HG03520 (cell line): ENCODE measurements at regions not wholly inside any gene's neighbourhood (a gene's known extent, or its start where the extent isn't known, plus 50 kb on each side); places are given as distances from the start of the nearest gene placed in this dataset.

ENCODE experiments used
- ATAC-seq: cut with Tn5 transposase; IDR thresholded peaks from one replicate; pipeline ENCODE4 v1.9.1; 2021; ENCODE audit warnings: mild to moderate bottlenecking, moderate library complexity; ENCODE audit not compliant: unreplicated experiment

DNA sequence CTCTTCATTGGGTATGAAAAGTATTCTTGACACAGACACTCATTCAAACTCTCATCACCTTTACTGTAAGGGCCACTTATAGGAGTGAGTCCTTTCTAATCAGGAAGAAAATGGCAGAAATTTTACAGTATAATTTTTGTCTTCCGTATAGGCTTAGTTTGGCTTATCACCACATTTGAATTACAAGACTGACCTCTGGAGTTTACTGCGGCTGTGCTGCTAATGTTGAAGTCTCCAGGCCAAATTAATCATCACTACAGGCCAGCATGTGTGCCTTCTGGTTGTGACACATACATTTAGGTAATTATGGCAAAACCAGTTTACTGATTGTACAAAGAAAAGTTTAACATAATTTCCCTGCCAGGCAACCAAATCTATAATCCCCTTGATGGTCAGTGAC, 753.6 kb upstream of the GCFC2 start:
- ATAC-seq = no peak

GRCh38 chr2:76461431-76461830, 750.7 kb upstream of the GCFC2 start:
- ATAC-seq = no peak

DNA sequence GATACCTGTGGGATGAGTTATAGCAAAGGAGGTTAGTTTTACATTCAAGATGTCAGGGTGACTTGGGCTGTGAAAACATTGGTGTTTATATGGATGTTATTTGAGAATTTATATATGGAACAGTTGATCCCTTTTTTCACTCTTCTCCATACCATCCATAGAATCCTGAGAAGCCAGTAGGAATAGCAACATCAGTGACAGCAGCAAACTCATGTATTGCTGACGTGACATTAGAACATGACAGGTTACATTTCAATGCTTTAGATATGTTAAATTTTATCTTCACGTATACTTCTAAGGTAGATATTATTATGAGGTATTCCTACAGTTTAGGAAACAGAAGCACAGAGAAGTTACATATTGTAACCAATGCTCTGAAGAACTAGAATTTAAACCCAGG, 745.2 kb upstream of the GCFC2 start:
- no peak for ATAC-seq

GRCh38 chr2:76450024-76450475, 739.3 kb upstream of the GCFC2 start:
- peak; percentile 76 for ATAC-seq

- ATAC-seq = no peak
Measured at GRCh38 chr2:76448956-76449355, 738.2 kb upstream of the GCFC2 start.

- no peak for ATAC-seq
Measured at GRCh38 chr2:76447294-76447693, 736.6 kb upstream of the GCFC2 start.

- ATAC-seq = no peak
Measured at GRCh38 chr2:76446872-76447271, 736.2 kb upstream of the GCFC2 start.

- ATAC-seq = no peak
Measured at GRCh38 chr2:76445880-76446279, 735.2 kb upstream of the GCFC2 start.

GRCh38 chr2:76444732-76445131, 734.0 kb upstream of the GCFC2 start:
- no peak for ATAC-seq

DNA sequence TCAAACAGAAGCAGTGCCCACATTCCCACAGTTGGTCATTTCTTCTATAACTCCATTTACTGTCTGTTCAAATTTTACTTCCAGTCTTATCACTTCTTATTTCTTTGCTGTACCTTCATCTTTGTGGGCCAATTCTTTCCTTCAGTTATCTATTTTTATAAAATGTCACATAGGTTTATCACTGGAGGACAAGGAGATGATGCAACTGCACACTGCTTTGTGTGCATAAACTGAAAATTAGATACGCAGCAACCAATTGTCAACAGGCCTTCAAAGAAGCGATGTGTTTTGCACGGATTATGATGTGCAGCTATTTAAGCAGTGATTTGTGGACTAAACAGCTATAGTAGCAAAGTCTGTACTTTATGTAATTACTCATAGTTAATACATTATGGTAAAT, 726.8 kb upstream of the GCFC2 start:
- no peak for ATAC-seq

GRCh38 chr2:76429374-76429773, 718.7 kb upstream of the GCFC2 start:
- no peak for ATAC-seq

- ATAC-seq = no peak
Measured at GRCh38 chr2:76427452-76427851, 716.7 kb upstream of the GCFC2 start.

DNA sequence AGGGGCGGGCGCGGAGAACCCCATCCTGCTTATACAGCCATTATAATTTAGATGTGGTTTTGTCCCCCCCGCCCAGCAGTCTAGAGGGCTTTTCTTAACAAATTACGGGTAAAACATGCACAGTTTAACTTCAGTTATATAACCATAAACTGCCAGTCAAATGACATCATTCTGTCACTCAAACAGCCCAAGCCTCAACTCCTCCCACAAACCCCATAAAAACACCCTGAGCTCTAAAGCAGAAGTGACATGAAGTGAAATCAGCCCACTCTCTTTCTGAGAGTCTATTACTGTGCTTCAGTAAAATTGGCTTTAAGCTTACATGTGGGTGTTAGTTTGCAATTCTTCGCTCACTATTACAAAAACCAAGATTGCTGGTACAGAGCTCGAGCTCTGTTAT, 705.1 kb upstream of the GCFC2 start:
- no peak for ATAC-seq

GRCh38 chr2:76413436-76413835, 702.7 kb upstream of the GCFC2 start:
- no peak for ATAC-seq

- ATAC-seq = no peak
Measured at GRCh38 chr2:76406134-76406855, 695.6 kb upstream of the GCFC2 start.

DNA sequence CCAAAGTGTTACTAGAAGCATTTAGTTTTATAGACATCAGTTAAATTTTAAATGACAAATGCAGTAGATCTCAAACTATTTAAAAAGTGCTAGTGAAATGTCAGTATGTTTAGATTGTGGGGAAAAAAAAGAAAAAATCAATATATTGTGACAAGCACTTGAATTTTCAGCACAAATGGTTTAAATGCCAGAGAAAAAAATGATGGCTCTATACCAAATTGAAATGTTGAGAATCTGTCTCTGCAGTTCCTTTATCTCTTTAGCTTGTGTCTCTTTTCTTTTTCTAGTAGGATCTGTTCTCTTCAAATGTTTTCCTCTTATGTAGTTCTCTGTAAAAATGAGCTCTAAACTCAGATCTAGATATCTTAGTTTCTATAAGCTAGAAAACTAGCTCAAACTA, 682.6 kb upstream of the GCFC2 start:
- no peak for ATAC-seq

DNA sequence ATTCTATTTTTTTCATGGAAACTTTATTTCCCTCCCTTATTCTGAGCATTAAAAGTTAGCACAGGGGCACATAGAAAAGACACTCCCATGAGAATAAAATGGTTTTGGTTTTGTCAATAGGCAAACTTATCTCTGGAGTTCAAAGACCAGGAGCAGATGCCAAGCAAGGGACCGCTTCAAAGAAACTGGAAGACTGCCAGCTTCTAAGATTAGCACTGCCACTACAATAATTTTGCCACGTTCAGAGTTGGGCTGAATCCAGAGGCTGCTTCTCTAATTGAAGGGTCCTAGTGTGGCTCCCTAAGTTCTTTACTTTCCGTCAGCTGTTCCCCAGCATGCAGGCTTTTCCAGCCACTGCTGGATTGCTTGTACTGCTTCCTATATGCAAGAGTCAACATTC, 681.0 kb upstream of the GCFC2 start:
- ATAC-seq = no peak

DNA sequence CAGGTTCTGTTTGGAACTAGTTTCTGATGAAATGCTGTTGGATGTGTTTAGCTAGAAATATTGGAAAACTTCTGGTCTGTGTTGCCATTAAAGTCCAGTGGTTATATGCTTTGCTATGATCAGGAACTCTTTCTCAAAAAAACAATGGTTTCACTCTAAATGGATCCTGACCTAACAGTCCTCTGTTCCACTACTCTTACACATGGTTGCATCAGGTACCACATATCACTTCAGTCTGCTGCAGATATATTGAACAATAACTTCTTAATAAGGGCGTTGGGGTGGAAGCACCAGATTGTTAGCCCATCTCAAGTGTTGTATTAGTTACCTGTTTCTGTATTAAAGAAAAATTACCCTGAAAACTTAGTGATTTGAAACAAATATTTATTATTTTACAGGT, 676.6 kb upstream of the GCFC2 start:
- no peak for ATAC-seq

DNA sequence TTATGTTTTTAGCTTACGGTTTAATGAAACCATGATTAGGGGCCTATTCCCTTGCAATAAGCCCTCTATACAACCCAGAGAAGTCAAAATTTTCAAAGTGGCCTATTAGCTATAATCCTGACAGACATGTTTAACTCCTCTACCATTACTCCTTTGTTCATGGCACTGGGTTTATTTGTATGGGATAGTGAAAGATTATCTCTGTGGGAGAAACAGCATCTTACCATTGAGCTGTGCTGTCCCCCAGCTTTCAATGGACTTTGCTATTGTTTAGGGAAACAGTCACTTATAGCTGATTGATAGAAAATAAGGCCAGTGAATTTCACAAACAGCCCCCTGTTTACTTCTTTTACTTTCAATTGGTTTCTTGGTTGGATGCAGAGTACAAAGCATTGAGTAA, 675.2 kb upstream of the GCFC2 start:
- ATAC-seq = no peak

- ATAC-seq = no peak
Measured at GRCh38 chr2:76381624-76382023, 670.9 kb upstream of the GCFC2 start.

DNA sequence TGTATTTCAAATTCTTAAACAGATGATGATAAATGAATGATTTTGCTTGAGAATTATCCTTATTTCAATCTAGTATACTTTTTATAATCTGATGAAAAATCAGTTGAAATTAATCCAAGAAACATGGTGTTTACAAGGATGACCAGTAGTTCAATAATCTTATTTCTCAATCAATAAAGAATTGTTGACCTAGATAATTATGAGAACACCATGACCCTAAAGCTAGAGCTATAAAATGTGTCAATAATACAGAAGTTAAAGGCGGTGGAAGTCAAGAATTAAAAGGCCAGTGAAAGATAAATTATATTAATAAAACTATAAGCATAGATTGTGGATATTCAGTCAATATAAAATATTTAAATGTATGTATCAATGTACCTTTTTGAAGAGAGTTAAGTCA, 667.4 kb upstream of the GCFC2 start:
- ATAC-seq = no peak

- no peak for ATAC-seq
Measured at GRCh38 chr2:76341439-76341838, 630.7 kb upstream of the GCFC2 start.

DNA sequence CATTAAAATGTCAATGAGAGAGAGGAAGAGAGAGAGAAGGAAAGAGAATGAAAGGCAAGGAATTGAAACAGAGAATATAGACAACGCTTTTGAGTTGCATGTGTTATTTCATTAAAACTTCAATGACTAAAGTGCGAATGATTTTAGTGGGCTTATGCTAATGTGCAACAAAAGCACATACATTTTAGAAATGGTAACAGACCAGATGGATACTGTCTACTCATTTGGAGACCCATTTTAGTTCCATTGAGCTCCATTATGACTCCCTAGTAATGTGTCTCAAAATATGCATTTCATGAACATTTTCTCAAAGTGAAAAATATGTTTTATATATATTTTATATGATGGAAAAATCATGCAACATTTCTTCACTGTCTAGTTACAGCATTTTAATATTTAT, 622.2 kb upstream of the GCFC2 start:
- ATAC-seq = no peak
